ENCODE measurements at regions not wholly inside any gene's neighbourhood (a gene's known extent, or its start where the extent isn't known, plus 50 kb on each side); places are given as distances from the start of the nearest gene placed in this dataset.

DNA sequence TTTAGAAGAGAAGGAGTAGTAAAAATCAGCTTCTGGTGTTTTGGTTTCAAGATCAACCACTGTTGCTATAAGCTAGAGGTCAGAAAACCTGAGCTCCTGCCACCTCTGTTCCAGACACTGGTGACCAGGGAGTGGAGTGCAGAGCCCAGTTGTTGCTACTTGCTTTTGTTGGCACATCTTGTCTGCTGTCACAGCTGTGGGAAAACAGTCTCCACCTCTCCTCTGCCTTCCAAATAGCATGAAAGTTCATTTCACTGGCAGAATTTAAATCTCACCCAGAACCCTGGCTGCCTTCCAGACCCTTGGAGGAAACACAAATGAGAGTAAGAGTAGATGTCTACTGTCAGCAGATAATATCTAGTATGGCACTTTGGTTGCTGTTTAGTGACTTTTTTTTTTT is 297.5 kb upstream of the KLF3 start:
- no peak for ATAC-seq
- DNase-seq = peak in 3 of 4 donors; percentile 10 to 13 (median 10)

DNA sequence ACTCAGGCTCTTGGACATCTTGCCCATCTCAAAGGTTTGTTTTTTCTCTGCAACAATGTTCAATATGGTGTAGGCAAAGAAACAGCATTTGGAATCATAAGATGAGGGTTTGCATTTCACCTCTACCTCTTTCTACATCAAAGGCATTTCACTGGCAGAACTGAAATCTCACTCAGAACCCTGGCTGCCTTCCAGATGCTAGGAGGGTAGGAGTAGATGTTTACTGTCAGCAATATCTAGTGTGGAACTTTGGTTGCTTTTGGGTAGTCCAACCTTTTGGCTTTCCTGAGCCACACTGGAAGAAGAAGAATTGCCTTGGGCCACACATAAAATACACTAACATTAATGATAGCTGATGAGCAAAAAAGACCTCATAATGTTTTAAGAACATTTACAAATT is 297.0 kb upstream of the KLF3 start:
- H3K27me3 ChIP-seq = no peaks in the 10 kb centered on the region
- no peaks in the 10 kb centered on the region for H3K4me1 ChIP-seq
- TF ChIP-seq POLR2A (IDR thresholded peaks at IDR 0.05) = no peak
- TF ChIP-seq, protein P1, sequence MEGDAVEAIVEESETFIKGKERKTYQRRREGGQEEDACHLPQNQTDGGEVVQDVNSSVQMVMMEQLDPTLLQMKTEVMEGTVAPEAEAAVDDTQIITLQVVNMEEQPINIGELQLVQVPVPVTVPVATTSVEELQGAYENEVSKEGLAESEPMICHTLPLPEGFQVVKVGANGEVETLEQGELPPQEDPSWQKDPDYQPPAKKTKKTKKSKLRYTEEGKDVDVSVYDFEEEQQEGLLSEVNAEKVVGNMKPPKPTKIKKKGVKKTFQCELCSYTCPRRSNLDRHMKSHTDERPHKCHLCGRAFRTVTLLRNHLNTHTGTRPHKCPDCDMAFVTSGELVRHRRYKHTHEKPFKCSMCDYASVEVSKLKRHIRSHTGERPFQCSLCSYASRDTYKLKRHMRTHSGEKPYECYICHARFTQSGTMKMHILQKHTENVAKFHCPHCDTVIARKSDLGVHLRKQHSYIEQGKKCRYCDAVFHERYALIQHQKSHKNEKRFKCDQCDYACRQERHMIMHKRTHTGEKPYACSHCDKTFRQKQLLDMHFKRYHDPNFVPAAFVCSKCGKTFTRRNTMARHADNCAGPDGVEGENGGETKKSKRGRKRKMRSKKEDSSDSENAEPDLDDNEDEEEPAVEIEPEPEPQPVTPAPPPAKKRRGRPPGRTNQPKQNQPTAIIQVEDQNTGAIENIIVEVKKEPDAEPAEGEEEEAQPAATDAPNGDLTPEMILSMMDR (IDR thresholded peaks at IDR 0.05) = no peak
- no peaks in the 10 kb centered on the region for H3K36me3 ChIP-seq (replicated peaks in 1 of 2; ENCODE audit: insufficient read depth in 1 of 2, low read depth in 2 of 2)
- H3K9me3 ChIP-seq = no peaks in the 10 kb centered on the region
- H3K27ac ChIP-seq = no peak overlapping the region
- ATAC-seq = no peak
- no peak for DNase-seq
- intact Hi-C loops (cut with DNase I) = no loop called here
- H3K4me3 ChIP-seq = no peak overlapping the region

More for the DNA sequence above, 297.5 kb upstream of the KLF3 start:
- H3K36me3 ChIP-seq (replicated peaks in 1 of 2; ENCODE audit: insufficient read depth in 1 of 2, low read depth in 2 of 2) = no peaks in the 10 kb centered on the region
- no peaks in the 10 kb centered on the region for H3K4me1 ChIP-seq
- H3K4me3 ChIP-seq = no peak overlapping the region
- no peaks in the 10 kb centered on the region for H3K27me3 ChIP-seq
- intact Hi-C loops (cut with DNase I) = no loop called here
- H3K9me3 ChIP-seq = no peaks in the 10 kb centered on the region
- no peak overlapping the region for H3K27ac ChIP-seq
- TF ChIP-seq, protein P1 (IDR thresholded peaks at IDR 0.05) = no peak
- TF ChIP-seq POLR2A (IDR thresholded peaks at IDR 0.05) = no peak

DNA sequence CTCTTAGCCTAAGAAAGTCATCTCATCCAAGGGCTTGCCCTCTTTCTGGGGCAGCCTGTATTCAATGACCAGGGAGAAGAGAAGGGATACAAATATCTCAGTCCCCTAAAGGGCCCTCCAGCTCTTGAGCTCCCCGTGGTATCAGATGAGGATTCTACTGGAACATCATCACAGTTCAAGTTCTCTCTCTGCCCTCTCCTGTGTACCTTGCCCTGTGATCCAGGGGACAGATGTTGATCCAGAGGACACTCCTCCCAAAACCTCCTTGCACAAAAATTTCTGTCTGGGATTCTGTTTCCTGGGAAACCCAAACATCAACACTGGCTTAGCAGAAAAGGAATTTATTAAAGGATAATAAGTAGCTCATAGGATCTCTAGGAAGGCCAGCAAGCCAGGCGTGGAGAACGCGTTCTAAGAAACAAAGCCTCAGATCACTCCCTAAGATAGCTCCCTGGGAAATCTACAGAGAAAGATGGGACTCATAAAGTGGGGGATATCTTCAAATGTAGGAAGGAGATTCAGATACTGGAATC is 296.3 kb upstream of the KLF3 start:
- no peak overlapping the region for H3K27ac ChIP-seq

DNA sequence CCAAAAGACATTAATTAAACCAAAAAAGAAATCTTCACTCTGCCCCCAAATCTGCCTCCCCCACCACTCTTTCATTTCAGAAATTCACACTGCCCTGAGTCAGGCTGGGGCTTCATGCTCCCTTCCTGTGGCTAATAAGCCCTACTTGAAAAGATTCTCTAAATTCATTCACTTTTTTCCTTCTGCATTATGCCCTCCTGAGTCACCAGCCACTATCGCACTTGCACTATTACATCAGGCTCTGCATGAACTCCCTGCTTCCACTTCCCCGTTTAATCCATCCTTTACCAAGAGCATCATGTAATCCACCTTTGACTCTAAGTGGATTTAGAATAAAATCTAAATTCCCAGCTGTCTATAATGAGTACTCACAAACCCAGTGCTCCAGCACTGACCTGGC is 295.4 kb upstream of the KLF3 start:
- ATAC-seq = no peak
- TF ChIP-seq, protein P1 (IDR thresholded peaks at IDR 0.05) = no peak
- no peak for TF ChIP-seq POLR2A (IDR thresholded peaks at IDR 0.05)

More for the DNA sequence above, 296.3 kb upstream of the KLF3 start:
- H3K27me3 ChIP-seq = no peaks in the 10 kb centered on the region
- ATAC-seq = no peak
- TF ChIP-seq, protein P1 (IDR thresholded peaks at IDR 0.05) = no peak
- TF ChIP-seq POLR2A (IDR thresholded peaks at IDR 0.05) = no peak
- DNase-seq = no peak
- H3K9me3 ChIP-seq = no peaks in the 10 kb centered on the region
- H3K4me3 ChIP-seq = no peak overlapping the region
- WGBS, 2 donors = 88 to 94% methylated on average over 4 of the region's 4 CpGs
- H3K36me3 ChIP-seq (replicated peaks in 1 of 2; ENCODE audit: insufficient read depth in 1 of 2, low read depth in 2 of 2) = no peaks in the 10 kb centered on the region
- H3K4me1 ChIP-seq = no peaks in the 10 kb centered on the region
- intact Hi-C loops (cut with DNase I) = no loop called here

DNA sequence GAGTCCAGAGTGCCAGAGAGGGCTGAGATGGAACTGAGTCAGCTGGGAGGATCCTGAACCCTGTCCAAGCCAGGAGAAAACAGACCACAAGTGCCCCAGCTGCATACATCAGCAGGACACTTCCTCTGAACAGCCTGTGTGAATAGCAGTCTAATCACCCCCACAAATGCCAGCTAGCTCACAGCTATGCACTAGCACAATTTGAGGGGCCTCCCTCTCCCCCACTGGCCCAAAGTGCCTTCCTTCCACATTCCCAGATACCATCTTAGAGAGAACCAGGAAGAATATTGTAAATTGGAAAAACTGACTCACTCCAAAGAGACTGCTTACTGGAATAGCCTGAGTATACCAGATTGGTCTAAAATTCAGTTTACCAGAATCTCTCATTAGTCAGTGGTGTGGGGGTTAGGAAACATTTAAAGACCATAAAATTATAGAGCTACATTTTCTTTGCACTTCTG is 292.6 kb upstream of the KLF3 start:
- Histone ChIP-seq H3K4me1 (no peaks in the 10 kb centered on the region), H3K27ac (no peak overlapping the region), H3K27me3 (no peaks in the 10 kb centered on the region), H3K36me3 (replicated peaks in 1 of 2; ENCODE audit: insufficient read depth in 1 of 2, low read depth in 2 of 2) (no peaks in the 10 kb centered on the region), H3K9me3 (no peaks in the 10 kb centered on the region), H3K4me3 (no peak overlapping the region)
- ATAC-seq (peak; percentile 15), DNase-seq (no peak)
- no peak for TF ChIP-seq POLR2A (IDR thresholded peaks at IDR 0.05)
- TF ChIP-seq, protein P1 (IDR thresholded peaks at IDR 0.05) = no peak
- intact Hi-C loops (cut with DNase I) = no loop called here

More for the DNA sequence above, 295.4 kb upstream of the KLF3 start:
- Histone ChIP-seq H3K27me3 (no peaks in the 10 kb centered on the region), H3K4me1 (no peaks in the 10 kb centered on the region), H3K36me3 (replicated peaks in 1 of 2; ENCODE audit: insufficient read depth in 1 of 2, low read depth in 2 of 2) (no peaks in the 10 kb centered on the region), H3K27ac (no peak overlapping the region), H3K9me3 (no peaks in the 10 kb centered on the region), H3K4me3 (no peak overlapping the region)
- WGBS, 2 donors = 82 to 87% methylated on average over 2 of the region's 2 CpGs
- intact Hi-C loops (cut with DNase I) = no loop called here
- no peak for DNase-seq
